Epithelial cell of prostate (primary cell): ENCODE measurements at regions not wholly inside any gene's neighbourhood (a gene's known extent, or its start where the extent isn't known, plus 50 kb on each side); places are given as distances from the start of the nearest gene placed in this dataset.

Experiments used
- DNase-seq: peaks from one replicate; pipeline ENCODE4 v3.0.0-alpha.2; 2011; ENCODE audit warnings: low read depth, low spot score
- H3K27ac ChIP-seq: fragments of 450-650 bp; 2 replicates; pipeline ENCODE4 v1.5.1; 2017; ENCODE audit warnings: mild to moderate bottlenecking

DNA sequence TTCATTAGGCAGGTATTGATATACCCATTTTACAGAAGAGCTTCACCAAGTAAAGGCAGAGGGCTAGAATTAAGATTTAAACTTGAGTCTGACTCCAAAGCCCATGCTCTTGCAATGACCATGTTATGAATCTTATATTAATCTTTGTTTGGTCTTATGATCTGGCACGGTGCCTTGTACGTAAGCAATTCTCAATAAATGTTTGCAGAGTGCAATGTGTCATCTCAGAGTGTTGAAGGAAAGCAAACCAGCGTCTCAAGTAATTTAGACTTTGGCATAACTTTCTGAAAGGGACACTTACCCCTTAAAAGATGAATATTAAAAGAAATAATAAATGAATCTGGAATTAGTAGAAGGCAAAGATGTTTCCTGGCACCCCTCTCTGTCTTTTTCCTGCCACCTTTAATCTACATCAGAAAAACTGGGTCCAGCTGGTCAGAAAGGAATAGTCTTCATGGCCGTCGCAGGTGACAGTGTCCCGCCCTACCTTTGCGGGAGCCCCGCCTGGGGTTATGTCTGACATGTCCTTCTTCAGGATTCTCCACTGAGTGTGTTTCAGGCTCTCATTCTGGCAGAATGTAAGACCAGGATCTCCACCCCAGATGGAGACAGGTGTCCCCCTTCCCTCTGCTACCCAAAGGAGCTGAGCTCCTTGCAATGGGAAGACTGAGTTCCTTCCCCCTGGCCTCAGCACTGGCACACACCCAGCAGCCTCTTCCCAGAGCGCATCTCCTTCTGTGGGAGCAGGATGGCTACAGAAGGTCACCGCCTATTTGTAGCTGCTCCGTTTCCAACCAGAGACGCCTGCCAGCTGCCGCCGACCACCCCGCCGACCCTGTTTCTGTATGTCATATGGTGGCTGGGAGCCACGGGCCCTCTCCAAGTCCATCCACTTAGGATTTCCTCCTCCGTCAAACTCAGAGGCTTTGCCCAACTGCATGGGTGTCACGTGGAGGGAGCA, 266.3 kb upstream of the ECI2 start:
- peak overlapping the region; percentile 57 for H3K27ac ChIP-seq
- DNase-seq: no peak

DNA sequence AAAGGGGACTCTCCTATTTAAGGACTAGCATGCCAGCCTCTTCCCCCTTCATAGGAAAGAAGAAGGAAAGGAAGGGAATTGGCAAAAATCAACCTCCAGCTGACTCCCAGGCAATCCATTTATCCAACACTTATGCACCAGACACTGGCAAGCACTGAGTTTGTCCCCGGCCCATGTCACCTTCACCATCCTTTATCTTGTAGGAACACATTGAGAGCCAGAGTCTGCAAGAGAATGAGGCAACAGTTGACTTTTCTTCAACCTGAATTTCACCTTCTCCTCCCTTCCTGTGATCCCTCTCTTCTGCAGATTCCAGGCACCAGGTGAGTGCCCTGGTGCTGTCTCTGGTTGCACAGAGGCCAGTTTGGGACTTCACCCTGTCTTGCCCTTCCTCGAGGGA, 264.3 kb upstream of the ECI2 start:
- H3K27ac ChIP-seq: no peak overlapping the region
- DNase-seq: no peak

DNA sequence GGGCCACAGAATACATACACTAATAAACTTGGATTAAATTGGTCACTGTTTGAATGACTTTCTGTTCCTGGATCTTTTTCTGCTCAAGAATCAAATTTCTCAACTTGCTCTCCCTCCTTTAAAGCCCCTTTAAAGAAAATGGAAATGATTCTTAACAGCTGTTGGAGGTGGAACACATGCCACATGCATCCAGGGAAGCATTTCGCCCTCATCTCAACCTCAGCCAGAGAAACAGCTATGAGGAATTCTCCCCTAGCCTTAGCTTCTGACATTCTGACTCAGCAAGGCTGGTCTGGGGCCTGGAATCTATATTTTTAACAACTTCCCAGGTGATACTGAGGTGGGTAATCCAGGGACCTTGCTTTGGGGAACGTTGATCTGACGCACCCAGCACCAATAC, 263.4 kb upstream of the ECI2 start:
- no peak overlapping the region for H3K27ac ChIP-seq
- DNase-seq: no peak

DNA sequence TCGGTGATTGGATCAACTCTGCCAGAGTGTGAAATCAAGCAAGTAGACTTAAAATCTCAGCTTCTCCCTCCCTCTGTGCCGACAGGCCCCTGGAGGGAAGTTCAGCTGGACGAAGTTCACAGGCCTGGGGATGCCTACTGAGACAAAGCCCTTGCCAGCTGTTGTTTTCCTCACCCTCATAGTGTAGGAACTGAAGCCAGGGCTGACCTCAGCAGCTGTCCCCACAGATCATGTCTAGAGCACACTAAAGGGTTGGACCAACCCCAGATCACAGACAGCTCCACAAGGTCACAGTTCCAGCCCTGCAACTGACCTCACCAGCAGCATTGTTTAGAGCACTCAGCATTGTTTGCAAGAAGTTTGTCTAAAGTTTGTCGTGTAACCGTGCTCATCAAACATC, 261.9 kb upstream of the ECI2 start:
- no peak overlapping the region for H3K27ac ChIP-seq
- DNase-seq: no peak

DNA sequence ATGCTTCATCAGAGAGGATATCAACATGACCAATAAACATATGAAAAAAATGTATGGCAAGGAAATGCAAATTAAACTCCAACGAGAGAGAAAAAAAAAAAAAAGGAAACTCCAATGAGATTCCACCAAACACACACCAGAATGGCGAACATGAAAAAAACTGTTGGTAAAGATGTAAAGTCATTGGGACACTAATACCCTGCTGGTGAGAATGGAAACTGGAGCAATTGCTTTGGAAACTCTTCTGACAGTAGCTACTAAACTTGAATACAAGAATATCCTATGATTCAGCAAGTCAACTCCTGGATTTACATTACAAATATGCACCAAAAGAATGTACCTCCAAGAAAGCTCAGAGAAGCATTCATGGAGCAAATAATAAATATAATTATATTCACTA, 260.7 kb upstream of the ECI2 start:
- H3K27ac ChIP-seq: no peak overlapping the region
- no peak for DNase-seq

DNA sequence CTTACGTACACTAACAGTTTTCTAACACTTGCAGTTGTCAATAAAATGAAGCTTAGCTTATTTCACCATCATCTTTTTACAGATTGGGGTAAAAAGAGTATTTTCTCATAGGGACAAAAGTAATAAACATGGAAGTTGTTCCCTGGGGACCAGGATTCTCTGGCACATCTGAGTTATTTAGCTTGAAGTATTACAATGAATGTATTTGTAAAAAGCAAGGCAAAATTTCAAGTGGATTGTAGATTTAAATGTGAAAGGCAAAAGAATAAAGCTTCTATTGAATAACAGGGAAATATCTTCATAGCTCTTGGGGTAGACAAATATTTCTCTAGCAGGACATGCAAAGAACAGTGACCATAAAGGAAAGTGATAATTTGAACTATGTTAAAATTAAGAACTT, 260.0 kb upstream of the ECI2 start:
- no peak overlapping the region for H3K27ac ChIP-seq
- DNase-seq: no peak

DNA sequence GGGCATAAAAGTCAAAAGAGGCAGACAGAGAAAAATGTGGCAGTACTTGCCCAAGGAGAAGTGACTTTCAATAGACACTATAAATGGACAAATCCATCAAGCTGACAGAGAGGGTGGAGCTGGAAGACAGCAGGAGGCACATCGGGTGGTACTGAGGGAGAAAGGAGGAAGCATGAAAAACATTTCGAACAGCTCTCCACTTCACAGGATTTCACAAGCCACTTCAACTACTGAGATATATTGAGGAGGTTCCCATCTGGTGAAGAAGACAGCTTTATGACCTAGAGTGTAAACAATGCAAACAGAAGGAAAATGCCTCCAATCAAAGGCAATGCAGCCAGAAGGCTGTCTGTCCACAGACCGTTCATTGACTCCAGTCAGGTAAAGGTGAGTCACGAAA, 259.4 kb upstream of the ECI2 start:
- no peak overlapping the region for H3K27ac ChIP-seq
- peak; percentile 20 for DNase-seq

DNA sequence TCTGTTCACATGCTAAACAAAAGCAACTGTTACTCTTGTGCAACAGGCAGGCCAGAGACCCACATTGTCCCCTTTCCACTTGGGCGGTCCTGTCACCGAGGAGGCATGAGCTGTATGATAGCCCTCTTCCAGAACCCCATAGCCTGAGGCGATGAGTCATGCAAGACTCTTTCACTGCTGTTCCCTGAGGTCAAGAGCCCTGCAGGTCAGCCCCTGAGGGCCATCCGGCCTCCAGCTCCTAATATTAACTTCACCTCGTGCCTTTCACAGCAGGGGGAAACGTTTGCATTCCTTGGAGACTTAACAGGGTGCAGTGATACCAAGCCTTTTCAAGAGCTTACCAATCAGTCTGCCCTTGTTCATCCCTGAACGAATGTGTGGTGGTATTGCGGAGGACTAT, 253.3 kb upstream of the ECI2 start:
- H3K27ac ChIP-seq: no peak overlapping the region
- DNase-seq: no peak

DNA sequence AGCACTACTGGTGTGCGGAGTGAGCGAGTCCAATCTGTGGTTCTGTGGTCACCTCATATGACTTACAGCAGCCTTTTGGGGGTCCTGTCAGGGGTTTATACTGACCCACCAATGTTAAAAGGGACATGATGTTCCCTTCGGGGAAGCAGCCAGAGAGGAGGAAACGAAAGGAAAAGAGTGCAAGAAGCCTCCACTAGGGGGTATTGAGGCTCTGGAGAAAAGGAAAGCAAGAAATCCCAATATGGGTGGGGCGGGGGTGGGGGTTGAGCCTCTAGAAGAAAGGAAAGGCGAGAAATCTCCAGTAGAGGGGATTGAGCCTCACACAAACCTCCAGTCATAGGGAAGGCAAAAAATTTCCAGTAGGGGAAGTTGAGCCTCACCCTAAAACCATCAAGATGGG, 249.3 kb upstream of the ECI2 start:
- H3K27ac ChIP-seq: no peak overlapping the region
- DNase-seq: no peak

DNA sequence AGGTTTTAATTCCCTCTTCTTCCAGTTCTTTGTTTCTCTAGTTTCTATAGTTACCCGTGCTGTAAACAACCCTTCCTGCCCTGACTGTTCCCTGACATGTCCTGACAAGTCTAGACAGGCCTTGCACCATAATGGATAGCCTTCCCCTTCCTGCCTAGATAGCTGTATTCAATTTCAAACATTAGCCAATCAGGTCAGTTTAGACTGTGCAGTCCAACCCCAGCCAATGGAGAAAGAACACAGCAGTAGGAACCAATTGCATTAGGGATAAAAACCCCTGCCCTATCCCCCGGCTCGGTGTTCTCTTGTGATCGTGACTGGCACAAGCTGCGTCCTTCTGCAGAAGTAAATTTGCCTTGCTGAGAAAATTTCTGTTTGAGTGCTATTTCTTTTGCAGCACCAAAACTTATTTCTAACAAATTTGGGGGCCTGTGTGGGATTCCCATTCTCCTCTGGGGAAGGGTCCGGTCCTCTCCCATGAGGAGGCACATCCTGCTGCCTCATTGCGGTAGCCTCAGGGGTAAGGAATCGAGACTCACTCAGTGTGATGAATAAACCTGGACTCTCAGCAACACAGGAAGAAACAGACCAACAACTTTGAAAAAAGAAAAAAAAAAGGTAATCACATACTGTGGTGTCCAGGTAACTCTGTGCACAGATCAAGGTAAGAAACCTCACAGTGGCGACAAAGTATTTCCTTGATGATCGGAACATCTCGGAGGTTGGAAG, 248.7 kb upstream of the ECI2 start:
- no peak overlapping the region for H3K27ac ChIP-seq

DNA sequence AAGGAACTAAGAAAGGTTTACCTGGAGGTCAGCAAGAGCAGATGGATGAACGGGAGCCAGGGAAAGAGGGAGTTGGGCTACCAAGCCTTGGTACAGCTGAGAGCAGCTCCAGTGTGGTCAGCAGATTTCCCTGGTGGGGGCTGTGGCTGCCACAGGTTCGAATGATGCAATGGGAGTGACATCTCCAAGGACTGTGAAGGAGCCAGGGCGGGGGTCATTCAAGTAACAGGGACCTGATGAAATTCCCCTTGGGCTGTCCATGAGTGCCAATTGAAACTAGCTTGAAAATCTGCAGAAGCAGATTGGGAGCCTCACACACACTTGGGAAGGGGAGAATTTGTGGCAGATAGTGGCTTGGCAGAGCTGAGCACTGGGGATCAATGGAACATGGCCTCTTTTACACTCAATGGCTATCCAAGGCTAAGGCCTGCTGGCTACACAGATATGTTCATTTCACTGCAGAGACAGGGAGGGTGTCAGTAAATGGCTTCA, 247.0 kb upstream of the ECI2 start:
- no peak for DNase-seq
- no peak overlapping the region for H3K27ac ChIP-seq

More for the DNA sequence above, 248.7 kb upstream of the ECI2 start:
- DNase-seq: no peak

DNA sequence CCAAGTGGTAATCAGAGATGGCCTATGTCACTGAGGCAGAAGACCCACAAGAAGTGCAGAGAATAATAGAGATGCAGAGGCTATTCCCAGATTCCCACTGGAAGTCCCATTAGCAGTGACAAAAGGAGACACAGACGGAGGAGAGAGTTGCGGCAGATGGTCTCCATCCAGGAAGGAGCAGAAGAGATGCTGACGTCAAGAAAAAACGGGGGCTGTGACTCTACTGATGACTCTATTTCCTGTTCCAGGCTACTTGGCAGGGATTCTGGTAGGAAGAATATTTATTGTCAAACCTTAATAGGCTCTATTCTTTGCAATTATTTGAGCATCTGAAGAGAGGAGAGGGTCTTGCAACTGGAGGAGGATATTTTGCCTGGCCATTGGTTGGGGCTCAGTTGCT, 246.0 kb upstream of the ECI2 start:
- DNase-seq: no peak
- H3K27ac ChIP-seq: no peak overlapping the region

DNA sequence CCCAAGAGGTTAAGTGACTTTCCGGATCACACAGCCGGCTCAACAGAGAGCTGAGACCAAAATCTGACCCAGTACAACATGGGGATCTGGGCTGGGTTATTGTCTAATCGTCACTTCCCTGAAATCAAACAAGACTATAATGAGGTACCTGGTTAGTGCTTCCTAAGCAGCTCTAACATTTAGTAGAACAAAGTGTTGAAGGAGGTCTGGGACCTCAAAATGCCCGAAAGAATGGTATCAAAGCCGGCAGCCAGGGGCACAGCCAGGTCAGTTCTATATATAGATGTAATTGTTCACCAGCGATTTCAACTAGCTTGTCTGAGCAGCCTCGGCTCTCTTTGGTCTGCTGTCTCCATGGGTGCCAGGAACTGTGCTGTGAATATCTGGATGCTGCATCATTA, 245.5 kb upstream of the ECI2 start:
- no peak for DNase-seq

DNA sequence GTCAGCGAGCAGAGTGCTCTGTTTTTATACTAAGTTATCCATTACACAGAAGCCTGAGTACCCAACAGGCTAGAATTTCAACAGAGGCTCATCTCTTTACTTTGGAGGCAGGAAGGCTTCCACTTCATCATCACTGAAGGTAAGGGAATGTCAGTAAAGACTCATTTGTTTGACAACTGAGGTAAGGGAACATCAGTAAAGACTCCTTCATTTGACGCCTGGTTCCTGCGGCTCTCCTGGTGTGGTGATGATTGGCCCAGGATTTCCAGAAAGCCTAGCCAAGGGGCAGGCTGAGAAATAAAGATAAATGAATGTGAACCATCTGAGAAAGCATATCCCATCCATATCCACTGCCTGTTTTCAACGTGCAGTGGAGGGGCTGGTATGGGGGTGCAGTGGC, 244.6 kb upstream of the ECI2 start:
- H3K27ac ChIP-seq: no peak overlapping the region
- no peak for DNase-seq

More for the DNA sequence above, 245.5 kb upstream of the ECI2 start:
- H3K27ac ChIP-seq: no peak overlapping the region

DNA sequence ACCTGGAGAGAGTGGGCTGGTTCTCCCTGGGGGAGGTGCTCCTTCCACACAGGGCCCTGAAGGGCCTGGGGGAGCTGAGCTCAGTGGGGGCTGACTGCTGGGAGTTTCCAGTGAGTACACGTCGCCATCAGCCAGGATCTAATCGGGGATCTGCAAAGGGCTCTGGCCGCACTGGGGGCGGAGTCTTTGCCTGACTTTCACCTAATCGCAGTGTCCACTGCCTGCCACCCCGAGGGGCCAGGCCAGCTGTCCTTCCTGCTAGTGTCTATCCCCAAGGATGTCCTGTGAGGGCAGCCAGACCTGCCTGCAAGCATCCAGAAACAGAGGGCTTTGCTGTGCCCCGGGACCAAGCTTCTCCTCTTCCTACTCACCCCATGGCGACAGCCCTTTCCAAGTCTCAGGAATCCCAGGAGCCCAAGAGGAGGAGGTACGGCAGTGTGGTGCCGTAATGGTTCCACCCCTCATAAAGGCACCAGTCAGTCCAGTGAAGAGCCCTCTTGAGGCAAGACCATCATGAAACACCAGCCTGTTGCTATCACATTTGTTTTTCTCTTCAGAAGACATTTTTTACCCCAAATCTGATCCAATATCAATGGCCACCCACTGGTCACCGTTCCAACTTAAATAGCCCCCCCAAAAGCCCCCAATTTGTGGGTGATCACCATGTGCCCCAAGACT, 243.1 kb upstream of the ECI2 start:
- no peak for DNase-seq
- no peak overlapping the region for H3K27ac ChIP-seq

DNA sequence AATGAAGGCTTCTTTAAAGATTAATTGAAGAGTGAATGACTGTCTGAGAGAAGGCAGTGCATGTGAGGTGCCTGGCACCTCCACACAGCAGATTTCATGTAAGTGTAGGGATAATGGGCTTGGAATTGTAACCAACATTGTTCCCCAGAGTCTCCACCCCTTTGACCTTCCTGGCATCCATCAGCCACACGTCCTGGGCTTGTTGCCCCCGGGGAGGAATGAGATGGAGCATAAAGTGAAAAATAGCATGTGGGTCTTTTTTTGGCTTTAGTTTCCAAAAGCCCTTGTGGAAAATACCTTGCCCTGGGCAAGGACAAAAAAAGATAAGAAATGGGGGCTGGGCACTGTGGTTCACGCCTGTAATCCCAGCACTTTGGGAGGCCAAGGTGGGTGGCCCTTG, 242.2 kb upstream of the ECI2 start:
- no peak for DNase-seq
- no peak overlapping the region for H3K27ac ChIP-seq

DNA sequence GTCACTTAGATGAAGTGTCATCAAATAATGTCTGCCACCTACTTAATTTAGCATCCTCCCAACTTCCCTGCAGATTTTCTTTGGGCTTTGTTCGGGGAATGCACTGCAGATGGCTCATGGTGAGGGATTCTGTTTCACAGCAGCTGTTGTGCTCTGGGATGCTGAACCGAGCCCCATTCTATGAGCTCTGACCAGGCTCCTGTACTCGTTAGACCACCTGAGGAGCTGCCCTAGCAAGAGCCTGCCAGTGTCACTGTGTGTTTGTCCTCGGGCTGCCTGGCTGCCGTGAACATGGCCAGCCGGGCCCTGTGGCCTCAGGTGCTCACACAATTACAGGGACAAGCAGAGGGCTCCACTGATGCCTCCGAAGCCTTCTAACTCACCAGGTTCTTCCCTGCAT, 238.8 kb upstream of the ECI2 start:
- no peak for DNase-seq

DNA sequence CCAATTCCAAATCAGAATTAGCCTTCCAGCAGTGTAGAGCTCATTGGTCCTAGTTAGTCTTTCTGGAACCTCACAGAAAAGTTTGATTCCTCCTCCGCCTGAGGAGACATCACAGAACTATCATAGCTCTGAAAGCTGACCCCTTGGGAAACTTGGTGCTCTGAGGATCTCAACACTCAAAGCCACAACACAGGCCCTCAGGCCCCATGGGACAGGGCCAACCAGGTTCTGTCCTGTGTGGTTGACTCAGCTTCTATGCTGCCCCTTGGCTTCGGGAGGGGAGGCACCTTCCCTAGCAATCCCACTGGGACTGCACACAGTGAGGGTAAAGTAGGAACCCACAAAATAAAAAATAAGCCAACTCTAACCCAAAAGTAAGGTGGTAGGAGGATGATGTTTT, 237.5 kb upstream of the ECI2 start:
- no peak for DNase-seq
- no peak overlapping the region for H3K27ac ChIP-seq

More for the DNA sequence above, 238.8 kb upstream of the ECI2 start:
- no peak overlapping the region for H3K27ac ChIP-seq

DNA sequence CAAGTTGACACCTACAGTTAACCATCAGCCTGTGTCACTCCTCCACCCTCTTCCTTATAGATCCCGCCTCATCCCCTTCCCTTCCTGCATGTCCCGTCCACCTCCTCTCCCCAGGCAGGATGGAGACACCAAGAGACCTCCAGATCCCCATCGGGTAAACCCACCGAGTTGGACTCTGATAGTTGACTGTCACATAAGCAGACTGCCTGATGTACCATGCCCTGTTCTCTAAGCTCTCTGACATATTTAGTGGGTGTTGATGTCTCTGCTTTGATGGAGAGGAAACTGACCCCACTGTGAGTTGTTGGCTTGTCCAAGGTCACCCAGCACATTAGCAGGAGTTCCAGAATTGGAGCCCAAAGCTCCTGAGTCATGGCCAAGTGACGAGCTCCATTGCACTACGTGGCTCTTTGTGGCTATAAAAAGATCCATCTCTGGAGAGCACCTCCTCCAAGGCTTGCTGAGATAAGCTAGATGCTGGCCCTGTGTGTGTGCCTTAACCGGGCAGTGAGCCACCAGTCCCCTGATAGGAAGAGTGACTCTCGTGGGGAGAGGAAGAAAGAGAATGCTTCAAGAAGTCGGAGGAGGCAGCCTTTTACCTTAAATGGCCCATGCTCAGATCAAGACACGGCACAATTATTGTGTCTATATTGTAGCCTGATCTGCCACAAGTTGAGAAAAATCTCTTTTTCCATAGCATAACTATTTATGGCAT, 236.0 kb upstream of the ECI2 start:
- no peak overlapping the region for H3K27ac ChIP-seq
- DNase-seq: no peak

DNA sequence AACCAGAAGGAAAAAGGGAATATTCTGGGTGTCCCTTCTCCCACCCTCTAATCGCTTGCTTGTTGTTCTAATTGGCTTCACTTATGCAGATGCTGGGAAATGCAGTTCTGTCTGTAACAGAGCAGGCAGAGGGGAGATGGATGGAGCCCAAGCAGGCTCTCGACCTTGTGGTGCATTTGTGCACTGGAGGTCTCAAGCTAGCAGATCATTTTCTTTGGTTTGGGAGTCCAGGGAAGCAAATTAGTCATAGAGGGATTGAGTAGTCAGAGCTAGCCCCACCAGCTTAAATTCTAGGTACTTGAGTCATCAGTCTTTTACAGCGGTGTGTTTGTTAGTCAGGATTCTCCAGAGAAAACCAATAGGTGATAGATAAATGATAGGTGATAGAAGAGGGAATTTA, 234.7 kb upstream of the ECI2 start:
- H3K27ac ChIP-seq: peak overlapping the region; percentile 51
- peak; percentile 59 for DNase-seq
